SK-N-MC (cell line): ENCODE measurements at regions not wholly inside any gene's neighbourhood (a gene's known extent, or its start where the extent isn't known, plus 50 kb on each side); places are given as distances from the start of the nearest gene placed in this dataset.

Experiments used
- DNase-seq: peaks from one replicate; pipeline ENCODE4 v3.0.0-alpha.2; 2011; ENCODE audit warnings: low read depth, low spot score
- H3K27ac ChIP-seq: fragments of 200-600 bp; sonication (generic); 2 replicates; pipeline ENCODE4 v1.5.1; 2016; ENCODE audit warnings: mixed run types
- H3K36me3 ChIP-seq: fragments of 200-600 bp; sonication (generic); 2 replicates; pipeline ENCODE4 v1.6.1; 2017; ENCODE audit warnings: antibody characterized with exemption, low read length, mixed read lengths; ENCODE audit not compliant: insufficient read depth
- H3K4me3 ChIP-seq: fragments of 200-600 bp; sonication (generic); 2 replicates; pipeline ENCODE4 v1.5.1; 2016
- H3K9ac ChIP-seq: fragments of 200-600 bp; sonication (generic); 2 replicates; pipeline ENCODE4 v1.8.0; 2017; ENCODE audit warnings: mixed run types, mixed read lengths; ENCODE audit not compliant: insufficient read length
- H3K9me3 ChIP-seq: fragments of 200-600 bp; sonication (generic); 2 replicates; pipeline ENCODE4 v1.6.1; 2017; ENCODE audit warnings: low read depth, mild to moderate bottlenecking, antibody characterized with exemption, low read length, moderate library complexity, mixed read lengths
- EZH2 ChIP-seq: fragments of 200-600 bp; sonication (generic); IDR thresholded peaks from one replicate; pipeline ENCODE4 v1.6.1; 2017; ENCODE audit warnings: antibody characterized with exemption
- FOXP2 ChIP-seq: optimal IDR thresholded peaks from 2 replicates; pipeline ENCODE3; 2011; ENCODE audit warnings: mild to moderate bottlenecking, moderate library complexity; ENCODE audit not compliant: insufficient read depth; ENCODE audit errors: extremely low read length, control extremely low read depth
- POLR2AphosphoS5 ChIP-seq: IDR thresholded peaks from 2 replicates; pipeline ENCODE4 v1.6.1; 2012; ENCODE audit warnings: mild to moderate bottlenecking, low read depth, low read length, borderline replicate concordance

DNA sequence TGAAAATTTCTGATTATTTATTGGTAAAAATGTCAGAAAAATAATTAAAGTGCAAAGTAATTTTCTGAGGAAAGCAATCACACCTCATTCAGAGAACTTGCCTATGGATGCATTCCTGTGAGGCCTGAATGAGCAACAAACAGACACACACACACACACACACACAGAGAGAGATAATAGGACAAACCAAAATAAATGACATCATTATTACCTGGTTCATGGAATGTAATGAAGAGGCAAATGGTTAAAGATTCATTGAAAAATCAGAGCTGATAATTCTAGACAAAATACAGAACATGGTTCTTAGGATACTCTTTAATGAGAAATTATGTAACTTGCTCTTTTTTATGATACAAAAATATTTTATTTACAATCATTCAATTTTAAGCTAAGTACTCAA, 490.6 kb upstream of the POU3F2 start:
- no peaks in the 10 kb centered on the region for H3K36me3 ChIP-seq
- no peak overlapping the region for H3K9ac ChIP-seq
- DNase-seq, result no peak
- TF ChIP-seq POLR2AphosphoS5 (no peak), FOXP2 (no peak), EZH2 (no peak)
- H3K27ac ChIP-seq, result no peak overlapping the region
- H3K4me3 ChIP-seq, result no peak overlapping the region
- H3K9me3 ChIP-seq, result no peaks in the 10 kb centered on the region

- Histone ChIP-seq H3K36me3 (no peaks in the 10 kb centered on the region), H3K4me3 (no peak overlapping the region), H3K9me3 (no peaks in the 10 kb centered on the region), H3K27ac (no peak overlapping the region), H3K9ac (no peak overlapping the region)
- TF ChIP-seq FOXP2, result no peak
- no peak for TF ChIP-seq EZH2
- no peak for TF ChIP-seq POLR2AphosphoS5
- DNase-seq, result no peak
Observed at GRCh38 chr6:98352348-98352747, 482.0 kb upstream of the POU3F2 start.

DNA sequence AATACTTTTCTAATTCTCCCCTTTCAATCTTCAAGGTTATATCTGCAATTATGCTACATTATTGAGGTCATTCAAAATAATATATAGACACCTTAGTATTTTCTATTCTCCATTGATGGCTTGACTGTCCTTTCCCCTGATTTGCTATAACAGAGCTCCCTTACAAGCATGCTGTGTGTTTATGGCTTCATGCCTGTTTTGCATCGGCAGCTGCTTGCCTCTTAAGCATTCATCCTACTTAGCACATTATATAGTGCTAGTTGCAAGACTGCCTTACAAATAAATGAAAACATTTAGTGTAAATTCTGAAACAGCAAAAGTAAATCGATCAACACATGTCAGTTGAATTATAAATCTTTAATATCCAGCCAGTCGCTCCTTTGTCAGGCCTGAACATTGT, 476.2 kb upstream of the POU3F2 start:
- no peak for TF ChIP-seq POLR2AphosphoS5
- no peak for TF ChIP-seq EZH2
- no peak for TF ChIP-seq FOXP2
- Histone ChIP-seq H3K4me3 (no peak overlapping the region), H3K9me3 (no peaks in the 10 kb centered on the region), H3K36me3 (no peaks in the 10 kb centered on the region), H3K27ac (no peak overlapping the region), H3K9ac (no peak overlapping the region)
- DNase-seq, result no peak

- Histone ChIP-seq H3K9ac (no peak overlapping the region), H3K4me3 (no peak overlapping the region), H3K27ac (no peak overlapping the region), H3K36me3 (no peaks in the 10 kb centered on the region), H3K9me3 (no peaks in the 10 kb centered on the region)
- TF ChIP-seq POLR2AphosphoS5 (no peak), EZH2 (no peak), FOXP2 (no peak)
- no peak for DNase-seq
Observed at GRCh38 chr6:98366371-98366770, 468.0 kb upstream of the POU3F2 start.

DNA sequence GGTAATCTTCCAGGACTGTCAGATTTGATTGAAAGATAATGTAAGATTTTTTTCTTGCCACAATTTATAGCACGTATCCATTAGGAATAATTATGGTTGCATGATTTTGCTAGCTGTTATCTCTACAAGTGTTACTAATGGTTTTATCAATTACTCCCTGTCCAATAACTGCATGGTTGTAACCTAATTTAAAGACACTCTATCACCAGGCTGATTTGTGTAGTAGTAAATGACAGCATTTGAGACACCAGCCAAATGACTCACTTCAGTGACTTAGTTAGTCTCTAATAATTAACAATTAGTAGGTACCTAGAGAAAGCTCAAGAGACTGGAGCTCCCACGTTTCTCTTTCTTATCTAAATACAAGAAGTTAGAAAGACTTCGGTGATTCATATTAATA, 453.8 kb upstream of the POU3F2 start:
- Histone ChIP-seq H3K27ac (no peak overlapping the region), H3K4me3 (no peak overlapping the region), H3K36me3 (no peaks in the 10 kb centered on the region), H3K9ac (no peak overlapping the region), H3K9me3 (no peaks in the 10 kb centered on the region)
- TF ChIP-seq FOXP2 (no peak), EZH2 (no peak), POLR2AphosphoS5 (no peak)
- no peak for DNase-seq

DNA sequence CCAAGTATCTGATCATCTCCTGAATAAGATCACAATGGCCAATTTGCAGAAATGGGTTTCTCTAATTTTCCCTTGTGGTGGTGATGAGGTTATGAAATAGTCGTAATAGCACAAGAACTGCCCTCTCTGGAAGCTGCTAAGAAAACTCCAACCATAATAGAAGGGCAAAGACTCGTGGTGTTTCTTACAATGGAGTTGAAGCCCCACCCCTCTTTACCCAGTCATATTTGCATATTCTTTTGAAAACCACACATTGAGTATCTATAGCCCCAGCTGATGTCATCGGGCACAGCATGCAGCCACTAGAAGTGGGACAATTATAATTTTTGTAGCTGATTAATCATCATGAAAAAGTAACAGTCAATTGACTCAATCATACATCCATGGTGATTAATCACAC, 452.1 kb upstream of the POU3F2 start:
- no peak overlapping the region for H3K4me3 ChIP-seq
- DNase-seq, result no peak
- no peak for TF ChIP-seq FOXP2
- no peak for TF ChIP-seq POLR2AphosphoS5
- TF ChIP-seq EZH2, result no peak
- no peak overlapping the region for H3K27ac ChIP-seq
- no peak overlapping the region for H3K9ac ChIP-seq
- no peaks in the 10 kb centered on the region for H3K36me3 ChIP-seq
- no peaks in the 10 kb centered on the region for H3K9me3 ChIP-seq

GRCh38 chr6:98384334-98384733, 450.0 kb upstream of the POU3F2 start:
- TF ChIP-seq EZH2 (no peak), FOXP2 (no peak), POLR2AphosphoS5 (no peak)
- Histone ChIP-seq H3K9me3 (no peaks in the 10 kb centered on the region; the same call in 1 of the 2 replicates), H3K4me3 (peak overlapping the region; percentile 61), H3K36me3 (no peaks in the 10 kb centered on the region), H3K27ac (no peak overlapping the region), H3K9ac (peak overlapping the region; percentile 54)
- no peak for DNase-seq

DNA sequence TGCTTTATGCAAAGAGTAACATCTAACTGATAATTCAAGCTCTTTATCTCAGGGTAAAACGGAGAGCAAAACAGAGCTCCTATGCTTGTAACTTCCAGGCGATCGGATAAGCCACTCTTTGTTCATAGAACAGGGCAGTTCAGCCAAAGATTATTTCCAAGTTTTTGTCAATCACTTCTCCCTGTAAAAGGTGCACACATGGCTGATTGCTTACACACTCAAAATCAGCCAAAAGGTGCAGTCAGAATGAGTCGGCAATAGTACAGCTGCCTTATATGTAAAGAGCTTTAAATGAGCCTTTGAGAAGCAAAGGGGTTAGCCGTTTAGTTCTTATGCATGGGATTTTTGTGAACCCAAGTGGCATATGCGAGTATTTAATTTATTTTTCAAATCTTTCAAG, 449.6 kb upstream of the POU3F2 start:
- Histone ChIP-seq H3K9ac (peak overlapping the region; percentile 54), H3K4me3 (peak overlapping the region; percentile 61), H3K27ac (no peak overlapping the region), H3K9me3 (no peaks in the 10 kb centered on the region; the same call in 1 of the 2 replicates), H3K36me3 (no peaks in the 10 kb centered on the region)
- TF ChIP-seq POLR2AphosphoS5 (no peak), EZH2 (no peak), FOXP2 (no peak)
- no peak for DNase-seq

DNA sequence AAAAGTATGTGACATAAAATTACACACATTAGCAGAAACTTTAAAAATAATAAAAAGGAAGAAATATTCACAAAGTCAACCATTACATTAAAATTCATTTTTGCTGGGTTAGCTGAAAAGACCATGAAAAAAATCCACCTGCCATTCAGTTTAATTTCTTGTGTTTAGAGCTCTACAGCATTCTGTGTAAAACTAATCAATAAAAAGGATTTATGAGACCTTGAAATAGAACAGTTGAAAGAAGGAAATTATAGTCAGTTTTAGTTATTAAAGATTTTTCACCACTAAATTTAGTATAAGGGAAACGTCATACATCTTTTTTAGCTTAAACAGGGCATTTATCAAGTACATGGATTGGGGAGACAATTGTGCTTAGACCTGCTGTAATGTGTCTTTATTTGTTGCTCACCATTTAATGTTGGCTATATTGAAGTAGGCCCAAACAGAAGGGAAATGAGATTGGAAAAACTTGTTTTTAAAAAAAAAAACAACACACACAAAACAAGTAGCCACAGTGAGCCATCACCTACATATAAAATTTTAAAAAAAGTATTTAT, 438.7 kb upstream of the POU3F2 start:
- Histone ChIP-seq H3K9me3 (no peaks in the 10 kb centered on the region), H3K27ac (no peak overlapping the region), H3K4me3 (no peak overlapping the region), H3K9ac (no peak overlapping the region), H3K36me3 (no peaks in the 10 kb centered on the region)
- no peak for DNase-seq
- TF ChIP-seq POLR2AphosphoS5 (no peak), EZH2 (no peak), FOXP2 (no peak)
